ENCODE measurements at regions not wholly inside any gene's neighbourhood (a gene's known extent, or its start where the extent isn't known, plus 50 kb on each side); places are given as distances from the start of the nearest gene placed in this dataset.

DNA sequence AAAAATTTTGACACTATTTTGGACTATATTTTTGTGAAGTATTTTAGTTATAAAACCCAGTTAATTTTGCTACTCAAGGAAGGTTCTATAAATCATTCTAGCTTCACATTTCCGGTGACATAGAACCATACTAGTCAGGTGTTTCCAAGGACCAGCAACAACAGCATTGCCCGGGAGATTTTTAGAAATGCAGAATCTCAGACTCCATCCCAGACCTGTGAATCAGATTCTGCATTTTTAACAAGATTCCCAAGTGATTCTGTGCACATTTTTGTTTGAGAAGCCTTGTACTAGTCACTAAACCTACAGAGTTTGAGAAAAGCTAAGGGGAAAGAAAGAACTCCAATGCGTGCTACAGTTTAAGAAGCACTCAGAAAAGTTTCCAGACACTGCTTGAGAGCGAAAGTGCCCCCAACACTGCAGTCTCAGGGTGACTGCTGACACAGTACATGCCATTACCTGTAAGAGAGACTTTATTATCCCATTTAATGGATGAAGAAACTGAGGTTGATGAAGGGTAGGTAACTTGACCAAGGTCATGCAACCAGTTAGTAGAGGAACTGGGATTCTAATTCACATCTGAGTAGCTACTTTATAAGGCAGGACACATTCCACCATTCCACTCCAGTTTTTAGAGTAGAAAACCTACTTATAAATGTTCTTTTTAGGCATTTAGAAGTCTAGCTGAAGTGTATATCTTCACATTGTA, 49.7 kb upstream of the USP3 start:
- H3K18ac ChIP-seq (ENCODE audit: low read depth, low read length) = no peak overlapping the region
- H2BK20ac ChIP-seq (ENCODE audit: low read depth, low read length) = no peak overlapping the region
- no peak overlapping the region for H3K4ac ChIP-seq (ENCODE audit: low read depth, low read length)
- no peak overlapping the region for H3K56ac ChIP-seq (ENCODE audit: extremely low read depth, insufficient read depth, low read length)
- no peak overlapping the region for H4K91ac ChIP-seq (ENCODE audit: insufficient read depth, low read depth, low read length)
- H3K23ac ChIP-seq (ENCODE audit: low read depth, low read length) = no peak overlapping the region
- H4K20me1 ChIP-seq (ENCODE audit: insufficient read depth, low read length) = no peaks in the 10 kb centered on the region
- H3K4me1 ChIP-seq (ENCODE audit: control insufficient read depth, insufficient read depth, low read length) = peaks cover 6% of the 10 kb centered on the region; the same call in 1 of the 2 replicates
- H3K27ac ChIP-seq (ENCODE audit: insufficient read depth, low read length) = no peak overlapping the region
- H3K4me3 ChIP-seq (ENCODE audit: insufficient read depth, low read depth, low read length) = no peak overlapping the region
- H2AK9ac ChIP-seq (replicated peaks; ENCODE audit: low read depth, low read length, poor library complexity) = no peak overlapping the region
- CTCF ChIA-PET = no interaction called here
- H2AFZ ChIP-seq (replicated peaks; ENCODE audit: low read length, poor library complexity) = no peak overlapping the region
- POLR2A ChIA-PET (ENCODE audit: unreplicated experiment) = no interaction called here
- H3K9ac ChIP-seq (ENCODE audit: low read depth, low read length) = no peak overlapping the region
- H2BK5ac ChIP-seq (ENCODE audit: low read depth, low read length, poor library complexity, severe bottlenecking) = no peak overlapping the region
- no peaks in the 10 kb centered on the region for H3K79me1 ChIP-seq (ENCODE audit: low read depth in 1 of 2, low read length in 2 of 2)
- TF ChIP-seq FOS (IDR thresholded peaks at IDR 0.05; ENCODE audit: low read depth, low read length) = no peak
- TF ChIP-seq, protein P1, sequence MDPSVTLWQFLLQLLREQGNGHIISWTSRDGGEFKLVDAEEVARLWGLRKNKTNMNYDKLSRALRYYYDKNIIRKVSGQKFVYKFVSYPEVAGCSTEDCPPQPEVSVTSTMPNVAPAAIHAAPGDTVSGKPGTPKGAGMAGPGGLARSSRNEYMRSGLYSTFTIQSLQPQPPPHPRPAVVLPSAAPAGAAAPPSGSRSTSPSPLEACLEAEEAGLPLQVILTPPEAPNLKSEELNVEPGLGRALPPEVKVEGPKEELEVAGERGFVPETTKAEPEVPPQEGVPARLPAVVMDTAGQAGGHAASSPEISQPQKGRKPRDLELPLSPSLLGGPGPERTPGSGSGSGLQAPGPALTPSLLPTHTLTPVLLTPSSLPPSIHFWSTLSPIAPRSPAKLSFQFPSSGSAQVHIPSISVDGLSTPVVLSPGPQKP (IDR thresholded peaks at IDR 0.05; ENCODE audit: borderline replicate concordance, low read depth, low read length) = no peak
- TF ChIP-seq, protein P2, sequence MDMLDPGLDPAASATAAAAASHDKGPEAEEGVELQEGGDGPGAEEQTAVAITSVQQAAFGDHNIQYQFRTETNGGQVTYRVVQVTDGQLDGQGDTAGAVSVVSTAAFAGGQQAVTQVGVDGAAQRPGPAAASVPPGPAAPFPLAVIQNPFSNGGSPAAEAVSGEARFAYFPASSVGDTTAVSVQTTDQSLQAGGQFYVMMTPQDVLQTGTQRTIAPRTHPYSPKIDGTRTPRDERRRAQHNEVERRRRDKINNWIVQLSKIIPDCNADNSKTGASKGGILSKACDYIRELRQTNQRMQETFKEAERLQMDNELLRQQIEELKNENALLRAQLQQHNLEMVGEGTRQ (IDR thresholded peaks at IDR 0.05; ENCODE audit: low read depth, low read length) = no peak
- no peak for TF ChIP-seq MAFK (IDR thresholded peaks at IDR 0.05; ENCODE audit: low read depth, low read length)
- TF ChIP-seq BHLHE40 (IDR thresholded peaks at IDR 0.05; ENCODE audit: low read depth, low read length) = no peak
- no peak for TF ChIP-seq SMC3 (IDR thresholded peaks at IDR 0.05; ENCODE audit: low read depth, low read length)
- no peak overlapping the region for H2AK5ac ChIP-seq (ENCODE audit: low read depth, low read length)
- DNase-seq (no peak), ATAC-seq (ENCODE audit: low read depth) (no peak)
- no peak overlapping the region for H3K4me2 ChIP-seq (ENCODE audit: low read depth, low read length)
- intact Hi-C loops (cut with micrococcal nuclease) (no loop called here), in situ Hi-C loops (cut with MboI; ENCODE audit: low sequenced_read_pairs) (no loop called here), dilution Hi-C loops (cut with HindIII; ENCODE audit: low sequenced_read_pairs, unreplicated experiment) (no loop called here)
- H2BK120ac ChIP-seq (ENCODE audit: low read depth, low read length) = no peak overlapping the region
- no peaks in the 10 kb centered on the region for H3K36me3 ChIP-seq (ENCODE audit: control insufficient read depth, insufficient read depth, low read length)
- no peak overlapping the region for H4K5ac ChIP-seq (ENCODE audit: low read depth, low read length)
- BruUV-seq (replicated peaks) = no TSS peak
- no CpG with 5 or more reads among the region's 4 CpGs for WGBS, 2 experiments (ENCODE audit: extremely low coverage in 2 of 2, insufficient read length in 1 of 2)
- H4K8ac ChIP-seq (ENCODE audit: low read depth in 2 of 2, low read length in 2 of 2) = no peak overlapping the region
- H2BK15ac ChIP-seq (ENCODE audit: low read depth, low read length) = no peak overlapping the region
- H3K9me1 ChIP-seq (ENCODE audit: insufficient read depth, low read length) = peaks cover 2% of the 10 kb centered on the region; the same call in 1 of the 2 replicates
- H3K27me3 ChIP-seq (ENCODE audit: control insufficient read depth, insufficient read depth, low read length) = no peaks in the 10 kb centered on the region; the same call in 1 of the 2 replicates
- peaks cover 2% of the 10 kb centered on the region for H3K9me3 ChIP-seq (ENCODE audit: control insufficient read depth, insufficient read depth, low read length)
- H3K14ac ChIP-seq (replicated peaks; ENCODE audit: low read depth, low read length) = no peak overlapping the region
